ENCODE measurements at regions not wholly inside any gene's neighbourhood (a gene's known extent, or its start where the extent isn't known, plus 50 kb on each side); places are given as distances from the start of the nearest gene placed in this dataset.

- TF ChIP-seq CTCF (IDR thresholded peaks at IDR 0.05) (no peak), EP300 (IDR thresholded peaks at IDR 0.05) (no peak)
Observed at GRCh38 chr7:94059746-94060145, 55.6 kb upstream of the BET1 start.

All from tibial nerve (tissue), 4 donors.